OCI-LY1 (cell line): ENCODE measurements at regions not wholly inside any gene's neighbourhood (a gene's known extent, or its start where the extent isn't known, plus 50 kb on each side); places are given as distances from the start of the nearest gene placed in this dataset.

Experiments
- H2AFZ ChIP-seq: fragments of 200-600 bp; sonication (generic), shearing (Covaris generic); 2 replicates; pipeline ENCODE4 v1.6.0; 2014; ENCODE audit warnings: antibody characterized with exemption, mild to moderate bottlenecking, low read length
- H3F3A ChIP-seq: fragments of 200-600 bp; sonication (generic), shearing (Covaris generic); 2 replicates; pipeline ENCODE4 v1.6.0; 2014; ENCODE audit warnings: mild to moderate bottlenecking, antibody characterized with exemption, low read length, moderate library complexity; ENCODE audit not compliant: insufficient read depth
- H3K27ac ChIP-seq: fragments of 200-600 bp; sonication (generic); 2 replicates; pipeline ENCODE4 v1.5.1; 2014; ENCODE audit warnings: low read length, mixed run types, mild to moderate bottlenecking, low read depth; ENCODE audit not compliant: poor library complexity, severe bottlenecking
- H3K27me3 ChIP-seq: fragments of 200-600 bp; sonication (generic); 2 replicates; pipeline ENCODE4 v1.6.0; 2014; ENCODE audit warnings: antibody characterized with exemption, mild to moderate bottlenecking, low read length, moderate library complexity; ENCODE audit not compliant: insufficient read depth
- H3K36me3 ChIP-seq: fragments of 200-600 bp; sonication (generic); 2 replicates; pipeline ENCODE4 v1.6.1; 2014; ENCODE audit warnings: mild to moderate bottlenecking, antibody characterized with exemption, low read length, moderate library complexity, mixed read lengths; ENCODE audit not compliant: insufficient read depth
- H3K4me1 ChIP-seq: fragments of 200-600 bp; sonication (generic); 2 replicates; pipeline ENCODE4 v1.5.1; 2014; ENCODE audit warnings: mild to moderate bottlenecking, low read length, moderate library complexity; ENCODE audit not compliant: insufficient read depth, severe bottlenecking
- H3K4me2 ChIP-seq: fragments of 200-600 bp; sonication (generic), shearing (Covaris generic); 2 replicates; pipeline ENCODE4 v1.6.1; 2014; ENCODE audit warnings: low read length
- H3K4me3 ChIP-seq: fragments of 200-600 bp; sonication (generic); 2 replicates; pipeline ENCODE4 v1.5.1; 2014; ENCODE audit warnings: low read length, low read depth, mild to moderate bottlenecking, mixed read lengths; ENCODE audit not compliant: poor library complexity, severe bottlenecking
- H3K79me2 ChIP-seq: fragments of 200-600 bp; shearing (Covaris generic); 2 replicates; pipeline ENCODE4 v1.6.1; 2016; ENCODE audit warnings: mixed run types, low read length, mixed read lengths; ENCODE audit not compliant: insufficient read depth
- H3K9ac ChIP-seq: fragments of 200-600 bp; sonication (generic), shearing (Covaris generic); 2 replicates; pipeline ENCODE4 v1.6.1; 2014; ENCODE audit warnings: mild to moderate bottlenecking, low read length, mixed read lengths
- H3K9me2 ChIP-seq: fragments of 200-600 bp; sonication (generic), shearing (Covaris generic); 2 replicates; pipeline ENCODE4 v1.6.1; 2014; ENCODE audit warnings: low read depth, mild to moderate bottlenecking, low read length, mixed read lengths
- H3K9me3 ChIP-seq: fragments of 200-600 bp; shearing (Covaris generic); 2 replicates; pipeline ENCODE4 v1.6.1; 2014; ENCODE audit warnings: low read length, mixed read lengths
- H4K20me1 ChIP-seq: fragments of 200-600 bp; sonication (generic), shearing (Covaris generic); 2 replicates; pipeline ENCODE4 v1.6.0; 2016; ENCODE audit warnings: mild to moderate bottlenecking, low read length; ENCODE audit not compliant: insufficient read depth
- CTCF ChIP-seq: fragments of 200-600 bp; sonication (generic), shearing (Covaris generic); IDR thresholded peaks from 2 replicates; pipeline ENCODE4 v1.5.1; 2017; ENCODE audit warnings: mild to moderate bottlenecking, antibody characterized with exemption, low read length, moderate library complexity, mixed read lengths
- EZH2 ChIP-seq: fragments of 200-600 bp; sonication (generic), shearing (Covaris generic); IDR thresholded peaks from 2 replicates; pipeline ENCODE4 v1.8.0; 2017; ENCODE audit warnings: borderline replicate concordance, mixed run types, mild to moderate bottlenecking, antibody characterized with exemption, low read length, moderate library complexity, mixed read lengths

DNA sequence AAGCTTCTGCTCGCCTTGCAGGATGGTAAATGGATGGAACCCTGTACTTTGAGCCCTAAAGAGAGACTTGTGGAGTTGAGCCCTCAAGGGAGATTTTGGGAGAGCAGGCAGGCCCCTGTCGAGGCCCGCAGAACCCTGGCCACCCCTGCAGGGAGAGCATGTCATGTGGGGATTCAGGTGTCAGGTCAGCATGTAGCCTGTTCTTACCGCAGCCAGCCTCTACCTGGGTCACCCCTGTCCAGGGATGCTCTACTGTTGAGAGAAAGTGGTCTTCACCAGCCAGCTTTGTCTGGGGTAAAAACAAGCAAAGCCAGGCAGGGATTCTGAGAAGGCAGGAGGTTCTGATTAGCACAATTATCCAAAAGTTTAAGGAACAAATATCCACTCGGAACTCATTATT, 55.6 kb upstream of the PROKR2 start:
- H3K9me3 ChIP-seq, result no peaks in the 10 kb centered on the region
- H3K79me2 ChIP-seq, result no peaks in the 10 kb centered on the region
- no peak overlapping the region for H3K4me3 ChIP-seq
- H3K9me2 ChIP-seq, result no peaks in the 10 kb centered on the region
- no peaks in the 10 kb centered on the region for H3K4me1 ChIP-seq
- no peak for TF ChIP-seq EZH2
- TF ChIP-seq CTCF, result no peak
- no peaks in the 10 kb centered on the region for H4K20me1 ChIP-seq
- H3K4me2 ChIP-seq, result no peak overlapping the region
- H3K9ac ChIP-seq, result no peak overlapping the region
- H3K27ac ChIP-seq, result no peak overlapping the region
- H3K27me3 ChIP-seq, result no peaks in the 10 kb centered on the region
- no peaks in the 10 kb centered on the region for H3F3A ChIP-seq
- no peak overlapping the region for H2AFZ ChIP-seq
- H3K36me3 ChIP-seq, result no peaks in the 10 kb centered on the region

GRCh38 chr20:5369629-5370028, 52.9 kb upstream of the PROKR2 start:
- Histone ChIP-seq H2AFZ (no peak overlapping the region), H3K27ac (no peak overlapping the region), H3K9ac (no peak overlapping the region), H3K4me3 (no peak overlapping the region), H4K20me1 (no peaks in the 10 kb centered on the region), H3K9me3 (no peaks in the 10 kb centered on the region), H3F3A (no peaks in the 10 kb centered on the region), H3K36me3 (no peaks in the 10 kb centered on the region), H3K79me2 (no peaks in the 10 kb centered on the region), H3K27me3 (no peaks in the 10 kb centered on the region), H3K4me1 (no peaks in the 10 kb centered on the region), H3K4me2 (no peak overlapping the region), H3K9me2 (no peaks in the 10 kb centered on the region)
- TF ChIP-seq CTCF, result no peak
- TF ChIP-seq EZH2, result no peak
